Neuron (in vitro differentiated cells): ENCODE measurements at regions not wholly inside any gene's neighbourhood (a gene's known extent, or its start where the extent isn't known, plus 50 kb on each side); places are given as distances from the start of the nearest gene placed in this dataset.

Source experiments
- H2AFZ ChIP-seq: one replicate; pipeline ENCODE4 v1.6.1; 2013; ENCODE audit warnings: low read depth, mild to moderate bottlenecking, inconsistent platforms, low read length, moderate library complexity
- H3K27me3 ChIP-seq: one replicate; pipeline ENCODE4 v1.6.1; 2013; ENCODE audit warnings: low read length; ENCODE audit not compliant: insufficient read depth
- H3K36me3 ChIP-seq: one replicate; pipeline ENCODE4 v1.6.1; 2013; ENCODE audit warnings: low read length; ENCODE audit not compliant: insufficient read depth
- H3K4me1 ChIP-seq: one replicate; pipeline ENCODE4 v1.6.1; 2013; ENCODE audit warnings: low read length; ENCODE audit not compliant: insufficient read depth
- H3K4me3 ChIP-seq: 2 replicates; pipeline ENCODE4 v1.5.1; 2013; ENCODE audit warnings: mild to moderate bottlenecking, low read length, moderate library complexity
- H3K9me3 ChIP-seq: one replicate; pipeline ENCODE4 v1.6.1; 2013; ENCODE audit warnings: low read length

GRCh38 chr5:111004291-111004690, 67.2 kb upstream of the TSLP start:
- no peaks in the 10 kb centered on the region for H3K27me3 ChIP-seq
- H3K4me3 ChIP-seq, result no peak overlapping the region
- H2AFZ ChIP-seq, result no peak overlapping the region
- no peaks in the 10 kb centered on the region for H3K4me1 ChIP-seq
- no peaks in the 10 kb centered on the region for H3K9me3 ChIP-seq
- H3K36me3 ChIP-seq, result no peaks in the 10 kb centered on the region

- no peak overlapping the region for H3K4me3 ChIP-seq
- H2AFZ ChIP-seq, result no peak overlapping the region
- peaks cover 8% of the 10 kb centered on the region for H3K4me1 ChIP-seq
- H3K27me3 ChIP-seq, result peaks cover 3% of the 10 kb centered on the region
- H3K36me3 ChIP-seq, result no peaks in the 10 kb centered on the region
- no peaks in the 10 kb centered on the region for H3K9me3 ChIP-seq
These were observed 60.7 kb upstream of the TSLP start for GRCh38 chr5:111010783-111011182.

GRCh38 chr5:111013011-111013410, 58.5 kb upstream of the TSLP start:
- peaks cover 8% of the 10 kb centered on the region for H3K4me1 ChIP-seq
- H3K27me3 ChIP-seq, result peaks cover 3% of the 10 kb centered on the region
- H3K9me3 ChIP-seq, result no peaks in the 10 kb centered on the region
- no peak overlapping the region for H2AFZ ChIP-seq
- H3K36me3 ChIP-seq, result no peaks in the 10 kb centered on the region
- H3K4me3 ChIP-seq, result no peak overlapping the region

- Histone ChIP-seq H3K9me3 (no peaks in the 10 kb centered on the region), H2AFZ (no peak overlapping the region), H3K4me1 (no peaks in the 10 kb centered on the region), H3K4me3 (no peak overlapping the region), H3K27me3 (peaks cover 3% of the 10 kb centered on the region), H3K36me3 (no peaks in the 10 kb centered on the region)
These were observed 54.7 kb upstream of the TSLP start for GRCh38 chr5:111016801-111017200.

- Histone ChIP-seq H3K4me3 (no peak overlapping the region), H2AFZ (no peak overlapping the region), H3K27me3 (peaks cover 3% of the 10 kb centered on the region), H3K36me3 (no peaks in the 10 kb centered on the region), H3K4me1 (no peaks in the 10 kb centered on the region), H3K9me3 (no peaks in the 10 kb centered on the region)
These were observed 53.8 kb upstream of the TSLP start for GRCh38 chr5:111017731-111018130.
